OCI-LY3 (cell line): ENCODE measurements at regions not wholly inside any gene's neighbourhood (a gene's known extent, or its start where the extent isn't known, plus 50 kb on each side); places are given as distances from the start of the nearest gene placed in this dataset.

Experiments
- H2AFZ ChIP-seq: fragments of 200-600, 300-600 bp; shearing (Covaris generic); 2 replicates; pipeline ENCODE4 v1.6.0; 2014; ENCODE audit warnings: antibody characterized with exemption, low read depth, low read length
- H3K27ac ChIP-seq: fragments of 200-600, 300-600 bp; sonication (generic); 2 replicates; pipeline ENCODE4 v1.5.1; 2014; ENCODE audit warnings: mild to moderate bottlenecking, low read length, moderate library complexity, mixed read lengths
- H3K27me3 ChIP-seq: fragments of 200-600, 300-600 bp; sonication (generic); 2 replicates; pipeline ENCODE4 v1.6.1; 2014; ENCODE audit warnings: low read depth, low read length, mixed read lengths
- H3K36me3 ChIP-seq: fragments of 200-600, 300-600 bp; sonication (generic); replicated peaks from 2 replicates; pipeline ENCODE3; 2014; ENCODE audit warnings: low read depth, low read length, mixed read lengths
- H3K4me1 ChIP-seq: fragments of 300-600, 200-600 bp; sonication (generic); 2 replicates; pipeline ENCODE4 v1.6.1; 2014; ENCODE audit warnings: low read length, mixed read lengths
- H3K4me2 ChIP-seq: fragments of 200-600, 300-600 bp; sonication (generic); 2 replicates; pipeline ENCODE4 v1.6.1; 2014; ENCODE audit warnings: low read length, mixed read lengths
- H3K4me3 ChIP-seq: fragments of 300-600, 200-600 bp; sonication (generic); 2 replicates; pipeline ENCODE4 v1.5.1; 2014; ENCODE audit warnings: antibody characterized with exemption, mild to moderate bottlenecking, low read length, moderate library complexity
- H3K79me2 ChIP-seq: fragments of 300-600, 200-600 bp; shearing (Covaris generic); 2 replicates; pipeline ENCODE4 v1.6.1; 2014; ENCODE audit warnings: mild to moderate bottlenecking, low read length, mixed read lengths
- H3K9ac ChIP-seq: fragments of 300-600, 200-600 bp; shearing (Covaris generic); 2 replicates; pipeline ENCODE4 v1.6.0; 2014; ENCODE audit warnings: mild to moderate bottlenecking, low read length, moderate library complexity
- H3K9me3 ChIP-seq: fragments of 200-600, 300-600 bp; shearing (Covaris generic); 2 replicates; pipeline ENCODE4 v1.6.1; 2014; ENCODE audit warnings: low read length, mixed read lengths; ENCODE audit not compliant: insufficient read depth
- H4K20me1 ChIP-seq: fragments of 200-600, 300-600 bp; sonication (generic); 2 replicates; pipeline ENCODE4 v1.6.1; 2016; ENCODE audit warnings: low read length, mixed read lengths; ENCODE audit not compliant: insufficient read depth
- EZH2phosphoT487 ChIP-seq: fragments of 200-600 bp; shearing (Covaris generic); IDR thresholded peaks from 2 replicates; pipeline ENCODE4 v1.6.1; 2018; ENCODE audit warnings: antibody characterized with exemption, mixed run types, low read depth
- TF ChIP-seq, protein P1 (sequence below): fragments of 200-600, 300-600 bp; sonication (generic); IDR thresholded peaks from 2 replicates; pipeline ENCODE4 v1.5.1; 2014; ENCODE audit warnings: antibody characterized with exemption, low read length, low read depth

- Histone ChIP-seq H3K9me3 (no peaks in the 10 kb centered on the region), H3K36me3 (no peaks in the 10 kb centered on the region), H4K20me1 (no peaks in the 10 kb centered on the region), H3K9ac (no peak overlapping the region), H3K4me2 (no peak overlapping the region), H2AFZ (no peak overlapping the region), H3K27ac (no peak overlapping the region), H3K79me2 (no peaks in the 10 kb centered on the region), H3K4me1 (no peaks in the 10 kb centered on the region), H3K27me3 (peaks cover 56% of the 10 kb centered on the region), H3K4me3 (no peak overlapping the region)
- no peak for TF ChIP-seq EZH2phosphoT487
- TF ChIP-seq, protein P1, sequence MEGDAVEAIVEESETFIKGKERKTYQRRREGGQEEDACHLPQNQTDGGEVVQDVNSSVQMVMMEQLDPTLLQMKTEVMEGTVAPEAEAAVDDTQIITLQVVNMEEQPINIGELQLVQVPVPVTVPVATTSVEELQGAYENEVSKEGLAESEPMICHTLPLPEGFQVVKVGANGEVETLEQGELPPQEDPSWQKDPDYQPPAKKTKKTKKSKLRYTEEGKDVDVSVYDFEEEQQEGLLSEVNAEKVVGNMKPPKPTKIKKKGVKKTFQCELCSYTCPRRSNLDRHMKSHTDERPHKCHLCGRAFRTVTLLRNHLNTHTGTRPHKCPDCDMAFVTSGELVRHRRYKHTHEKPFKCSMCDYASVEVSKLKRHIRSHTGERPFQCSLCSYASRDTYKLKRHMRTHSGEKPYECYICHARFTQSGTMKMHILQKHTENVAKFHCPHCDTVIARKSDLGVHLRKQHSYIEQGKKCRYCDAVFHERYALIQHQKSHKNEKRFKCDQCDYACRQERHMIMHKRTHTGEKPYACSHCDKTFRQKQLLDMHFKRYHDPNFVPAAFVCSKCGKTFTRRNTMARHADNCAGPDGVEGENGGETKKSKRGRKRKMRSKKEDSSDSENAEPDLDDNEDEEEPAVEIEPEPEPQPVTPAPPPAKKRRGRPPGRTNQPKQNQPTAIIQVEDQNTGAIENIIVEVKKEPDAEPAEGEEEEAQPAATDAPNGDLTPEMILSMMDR: no peak
These were observed 275.9 kb downstream of the CDH20 start for GRCh38 chr18:61609131-61609530.

- Histone ChIP-seq H3K36me3 (no peaks in the 10 kb centered on the region), H3K27ac (no peak overlapping the region), H3K27me3 (peaks cover 56% of the 10 kb centered on the region), H2AFZ (no peak overlapping the region), H3K4me1 (no peaks in the 10 kb centered on the region), H4K20me1 (no peaks in the 10 kb centered on the region), H3K9me3 (no peaks in the 10 kb centered on the region), H3K9ac (no peak overlapping the region), H3K79me2 (no peaks in the 10 kb centered on the region), H3K4me2 (no peak overlapping the region), H3K4me3 (no peak overlapping the region)
- no peak for TF ChIP-seq EZH2phosphoT487
- TF ChIP-seq, protein P1: no peak
These were observed 275.1 kb downstream of the CDH20 start for GRCh38 chr18:61608316-61608715.

DNA sequence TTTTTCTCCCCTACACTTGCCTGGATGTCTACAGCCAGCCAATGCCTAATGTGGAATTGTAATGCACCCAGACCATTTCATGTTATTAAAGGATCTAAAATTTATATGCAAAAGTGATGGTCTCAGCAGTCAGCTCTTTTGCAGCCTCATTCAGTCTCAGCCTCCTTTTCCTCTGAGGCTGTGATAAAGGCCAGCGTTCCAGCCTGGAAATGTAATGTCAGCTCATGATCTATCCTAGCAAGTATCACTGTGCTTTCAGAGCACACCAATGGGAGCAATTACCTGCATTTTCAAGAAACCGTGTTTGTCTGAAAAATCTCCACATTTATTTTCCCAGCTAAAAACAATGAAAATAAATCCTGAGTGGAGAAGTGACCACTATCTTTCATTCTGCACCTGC lies 274.6 kb downstream of the CDH20 start:
- Histone ChIP-seq H3K9ac (no peak overlapping the region), H2AFZ (no peak overlapping the region), H3K27me3 (peaks cover 57% of the 10 kb centered on the region), H3K4me1 (no peaks in the 10 kb centered on the region), H3K36me3 (no peaks in the 10 kb centered on the region), H4K20me1 (no peaks in the 10 kb centered on the region), H3K79me2 (no peaks in the 10 kb centered on the region), H3K4me3 (no peak overlapping the region), H3K4me2 (no peak overlapping the region), H3K9me3 (no peaks in the 10 kb centered on the region), H3K27ac (no peak overlapping the region)
- TF ChIP-seq, protein P1: no peak
- TF ChIP-seq EZH2phosphoT487: no peak

DNA sequence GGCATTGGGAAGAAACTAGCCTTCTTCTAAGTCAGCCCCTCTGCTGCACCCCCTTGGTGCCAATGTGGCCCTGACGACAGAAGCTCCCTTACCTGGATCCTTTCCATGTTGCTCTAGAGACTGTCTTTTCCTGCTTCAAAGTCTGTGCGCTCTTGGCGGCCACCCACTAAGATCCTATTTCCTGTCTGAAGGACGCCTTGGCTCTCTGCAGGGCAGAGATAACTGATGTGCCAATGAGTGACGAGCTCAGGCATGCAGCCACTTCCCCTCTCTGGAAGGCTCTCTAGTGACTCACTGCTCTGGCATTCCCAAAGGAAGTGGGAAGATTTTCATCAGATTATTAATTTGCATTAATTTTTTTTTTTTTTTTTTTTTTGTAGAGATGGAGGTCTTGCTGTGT lies 273.5 kb downstream of the CDH20 start:
- H4K20me1 ChIP-seq: no peaks in the 10 kb centered on the region
- no peak overlapping the region for H3K4me2 ChIP-seq
- H3K4me1 ChIP-seq: no peaks in the 10 kb centered on the region
- H3K36me3 ChIP-seq: no peaks in the 10 kb centered on the region
- H3K4me3 ChIP-seq: no peak overlapping the region
- no peaks in the 10 kb centered on the region for H3K9me3 ChIP-seq
- H3K9ac ChIP-seq: no peak overlapping the region
- H2AFZ ChIP-seq: no peak overlapping the region
- TF ChIP-seq, protein P1: no peak
- TF ChIP-seq EZH2phosphoT487: no peak
- H3K79me2 ChIP-seq: no peaks in the 10 kb centered on the region
- no peak overlapping the region for H3K27ac ChIP-seq
- H3K27me3 ChIP-seq: peaks cover 62% of the 10 kb centered on the region
